ENCODE measurements at regions not wholly inside any gene's neighbourhood (a gene's known extent, or its start where the extent isn't known, plus 50 kb on each side); places are given as distances from the start of the nearest gene placed in this dataset.
A peak's percentile ranks its signal among the peaks of the same experiment; 100 is the strongest.

GRCh38 chr9:103680581-103680980 is 413.5 kb upstream of the SMC2 start:
- no peak for DNase-seq (ENCODE audit: low spot score)
- Histone ChIP-seq H2BK5ac (ENCODE audit: low read length) (no peak overlapping the region), H3K36me3 (replicated peaks in 1 of 2; ENCODE audit: control insufficient read depth in 2 of 2, insufficient read depth in 2 of 2, low read length in 2 of 2) (no peaks in the 10 kb centered on the region), H2BK120ac (ENCODE audit: low read depth, low read length) (no peak overlapping the region), H2BK12ac (ENCODE audit: low read length) (no peak overlapping the region), H4K8ac (ENCODE audit: low read depth, low read length) (no peak overlapping the region), H3K4me1 (ENCODE audit: control insufficient read depth in 2 of 2, insufficient read depth in 1 of 2, low read depth in 1 of 2, low read length in 2 of 2) (no peaks in the 10 kb centered on the region), H3K27me3 (ENCODE audit: control insufficient read depth in 3 of 3, insufficient read depth in 3 of 3, low read depth in 1 of 3, low read length in 3 of 3) (no peaks in the 10 kb centered on the region), H3K4ac (ENCODE audit: low read length) (no peak overlapping the region), H3K79me1 (ENCODE audit: low read depth, low read length) (no peaks in the 10 kb centered on the region), H3K9me3 (replicated peaks in 1 of 2; ENCODE audit: control insufficient read depth in 2 of 2, insufficient read depth in 1 of 2, low read depth in 1 of 2, low read length in 2 of 2) (no peaks in the 10 kb centered on the region), H3K4me2 (ENCODE audit: insufficient read depth, low read length, poor library complexity, severe bottlenecking) (no peak overlapping the region), H3K14ac (ENCODE audit: low read length) (no peak overlapping the region), H3K18ac (ENCODE audit: low read length) (no peak overlapping the region), H3K27ac (replicated peaks; ENCODE audit: low read length) (no peak overlapping the region), H2BK15ac (ENCODE audit: low read length) (no peak overlapping the region), H2AK5ac (ENCODE audit: low read depth, low read length) (no peak overlapping the region), H2AFZ (ENCODE audit: low read length) (no peak overlapping the region), H3K23ac (ENCODE audit: low read depth, low read length, poor library complexity) (no peak overlapping the region), H4K91ac (ENCODE audit: low read depth, low read length, poor library complexity) (no peak overlapping the region), H3K4me3 (ENCODE audit: low read length in 2 of 2) (no peak overlapping the region), H3K9ac (ENCODE audit: low read depth, low read length, poor library complexity) (no peak overlapping the region)

GRCh38 chr9:103681435-103681834 is 412.7 kb upstream of the SMC2 start:
- H2BK5ac ChIP-seq (ENCODE audit: low read length) = no peak overlapping the region
- no peak overlapping the region for H3K4ac ChIP-seq (ENCODE audit: low read length)
- H3K27me3 ChIP-seq (ENCODE audit: control insufficient read depth in 3 of 3, insufficient read depth in 3 of 3, low read depth in 1 of 3, low read length in 3 of 3) = no peaks in the 10 kb centered on the region
- no peaks in the 10 kb centered on the region for H3K79me1 ChIP-seq (ENCODE audit: low read depth, low read length)
- no peak overlapping the region for H3K4me2 ChIP-seq (ENCODE audit: insufficient read depth, low read length, poor library complexity, severe bottlenecking)
- H3K18ac ChIP-seq (ENCODE audit: low read length) = no peak overlapping the region
- H4K8ac ChIP-seq (ENCODE audit: low read depth, low read length) = no peak overlapping the region
- no peak overlapping the region for H2BK15ac ChIP-seq (ENCODE audit: low read length)
- no peak overlapping the region for H3K27ac ChIP-seq (replicated peaks; ENCODE audit: low read length)
- no peak overlapping the region for H3K9ac ChIP-seq (ENCODE audit: low read depth, low read length, poor library complexity)
- H3K14ac ChIP-seq (ENCODE audit: low read length) = no peak overlapping the region
- no peak overlapping the region for H3K4me3 ChIP-seq (ENCODE audit: low read length in 2 of 2)
- H2AFZ ChIP-seq (ENCODE audit: low read length) = no peak overlapping the region
- H3K23ac ChIP-seq (ENCODE audit: low read depth, low read length, poor library complexity) = no peak overlapping the region
- no peak for DNase-seq (ENCODE audit: low spot score)
- no peak overlapping the region for H2AK5ac ChIP-seq (ENCODE audit: low read depth, low read length)
- no peak overlapping the region for H2BK12ac ChIP-seq (ENCODE audit: low read length)
- no peak overlapping the region for H4K91ac ChIP-seq (ENCODE audit: low read depth, low read length, poor library complexity)
- no peaks in the 10 kb centered on the region for H3K4me1 ChIP-seq (ENCODE audit: control insufficient read depth in 2 of 2, insufficient read depth in 1 of 2, low read depth in 1 of 2, low read length in 2 of 2)
- no peak overlapping the region for H2BK120ac ChIP-seq (ENCODE audit: low read depth, low read length)
- no peaks in the 10 kb centered on the region for H3K9me3 ChIP-seq (replicated peaks in 1 of 2; ENCODE audit: control insufficient read depth in 2 of 2, insufficient read depth in 1 of 2, low read depth in 1 of 2, low read length in 2 of 2)
- no peaks in the 10 kb centered on the region for H3K36me3 ChIP-seq (replicated peaks in 1 of 2; ENCODE audit: control insufficient read depth in 2 of 2, insufficient read depth in 2 of 2, low read length in 2 of 2)
- no CpG with 5 or more reads among the region's 6 CpGs for WGBS, 2 donors (ENCODE audit: extremely low coverage in 2 of 2, insufficient read length in 2 of 2, insufficient replicate concordance in 1 of 2)

- no peak overlapping the region for H3K4me3 ChIP-seq (ENCODE audit: low read length in 2 of 2)
- H2BK15ac ChIP-seq (ENCODE audit: low read length) = no peak overlapping the region
- no peak overlapping the region for H2BK5ac ChIP-seq (ENCODE audit: low read length)
- no peak overlapping the region for H3K4me2 ChIP-seq (ENCODE audit: insufficient read depth, low read length, poor library complexity, severe bottlenecking)
- H4K8ac ChIP-seq (ENCODE audit: low read depth, low read length) = no peak overlapping the region
- no peak overlapping the region for H3K18ac ChIP-seq (ENCODE audit: low read length)
- H3K36me3 ChIP-seq (replicated peaks in 1 of 2; ENCODE audit: control insufficient read depth in 2 of 2, insufficient read depth in 2 of 2, low read length in 2 of 2) = no peaks in the 10 kb centered on the region
- no peak overlapping the region for H3K14ac ChIP-seq (ENCODE audit: low read length)
- no peak overlapping the region for H4K91ac ChIP-seq (ENCODE audit: low read depth, low read length, poor library complexity)
- H3K9ac ChIP-seq (ENCODE audit: low read depth, low read length, poor library complexity) = no peak overlapping the region
- H3K4me1 ChIP-seq (ENCODE audit: control insufficient read depth in 2 of 2, insufficient read depth in 1 of 2, low read depth in 1 of 2, low read length in 2 of 2) = peaks cover 0 to 3% of the 10 kb centered on the region in 2 donors
- no peaks in the 10 kb centered on the region for H3K9me3 ChIP-seq (replicated peaks in 1 of 2; ENCODE audit: control insufficient read depth in 2 of 2, insufficient read depth in 1 of 2, low read depth in 1 of 2, low read length in 2 of 2)
- no peak overlapping the region for H2BK120ac ChIP-seq (ENCODE audit: low read depth, low read length)
- H3K27ac ChIP-seq (replicated peaks; ENCODE audit: low read length) = no peak overlapping the region
- WGBS, 2 donors (ENCODE audit: extremely low coverage in 2 of 2, insufficient read length in 2 of 2, insufficient replicate concordance in 1 of 2) = no CpG with 5 or more reads among the region's 3 CpGs
- H2AK5ac ChIP-seq (ENCODE audit: low read depth, low read length) = no peak overlapping the region
- H2AFZ ChIP-seq (ENCODE audit: low read length) = no peak overlapping the region
- H3K79me1 ChIP-seq (ENCODE audit: low read depth, low read length) = no peaks in the 10 kb centered on the region
- H2BK12ac ChIP-seq (ENCODE audit: low read length) = no peak overlapping the region
- no peak overlapping the region for H3K4ac ChIP-seq (ENCODE audit: low read length)
- peak; percentile 11 for DNase-seq (ENCODE audit: low spot score)
- no peaks in the 10 kb centered on the region for H3K27me3 ChIP-seq (ENCODE audit: control insufficient read depth in 3 of 3, insufficient read depth in 3 of 3, low read depth in 1 of 3, low read length in 3 of 3)
- no peak overlapping the region for H3K23ac ChIP-seq (ENCODE audit: low read depth, low read length, poor library complexity)
These were observed 393.7 kb upstream of the SMC2 start for GRCh38 chr9:103700195-103700962.

- Histone ChIP-seq H4K91ac (ENCODE audit: low read depth, low read length, poor library complexity) (no peak overlapping the region), H2BK120ac (ENCODE audit: low read depth, low read length) (no peak overlapping the region), H2BK12ac (ENCODE audit: low read length) (no peak overlapping the region), H3K79me1 (ENCODE audit: low read depth, low read length) (no peaks in the 10 kb centered on the region), H2AK5ac (ENCODE audit: low read depth, low read length) (no peak overlapping the region), H3K18ac (ENCODE audit: low read length) (no peak overlapping the region), H4K8ac (ENCODE audit: low read depth, low read length) (no peak overlapping the region), H3K27me3 (ENCODE audit: control insufficient read depth in 3 of 3, insufficient read depth in 3 of 3, low read depth in 1 of 3, low read length in 3 of 3) (no peaks in the 10 kb centered on the region), H3K23ac (ENCODE audit: low read depth, low read length, poor library complexity) (no peak overlapping the region), H3K27ac (replicated peaks; ENCODE audit: low read length) (no peak overlapping the region), H3K4me1 (ENCODE audit: control insufficient read depth in 2 of 2, insufficient read depth in 1 of 2, low read depth in 1 of 2, low read length in 2 of 2) (peaks cover 0 to 3% of the 10 kb centered on the region in 2 donors), H3K9ac (ENCODE audit: low read depth, low read length, poor library complexity) (no peak overlapping the region), H3K14ac (ENCODE audit: low read length) (no peak overlapping the region), H3K36me3 (replicated peaks in 1 of 2; ENCODE audit: control insufficient read depth in 2 of 2, insufficient read depth in 2 of 2, low read length in 2 of 2) (no peaks in the 10 kb centered on the region), H3K9me3 (replicated peaks in 1 of 2; ENCODE audit: control insufficient read depth in 2 of 2, insufficient read depth in 1 of 2, low read depth in 1 of 2, low read length in 2 of 2) (no peaks in the 10 kb centered on the region), H2BK15ac (ENCODE audit: low read length) (no peak overlapping the region), H3K4me3 (ENCODE audit: low read length in 2 of 2) (no peak overlapping the region), H3K4me2 (ENCODE audit: insufficient read depth, low read length, poor library complexity, severe bottlenecking) (no peak overlapping the region), H2AFZ (ENCODE audit: low read length) (no peak overlapping the region), H2BK5ac (ENCODE audit: low read length) (no peak overlapping the region), H3K4ac (ENCODE audit: low read length) (no peak overlapping the region)
- WGBS, 2 donors (ENCODE audit: extremely low coverage in 2 of 2, insufficient read length in 2 of 2, insufficient replicate concordance in 1 of 2) = no CpG with 5 or more reads among the region's 4 CpGs
- no peak for DNase-seq (ENCODE audit: low spot score)
These were observed 391.5 kb upstream of the SMC2 start for GRCh38 chr9:103702572-103702971.
